ENCODE measurements at regions not wholly inside any gene's neighbourhood (a gene's known extent, or its start where the extent isn't known, plus 50 kb on each side); places are given as distances from the start of the nearest gene placed in this dataset.
A peak's percentile ranks its signal among the peaks of the same experiment; 100 is the strongest.

- H3K4me3 Mint-ChIP-seq, result no peak overlapping the region
- peaks cover 12% of the 10 kb centered on the region for H3K27me3 Mint-ChIP-seq (ENCODE audit: low read depth)
- ChIA-PET CTCF (no interaction called here), POLR2A (no interaction called here)
- H3K36me3 Mint-ChIP-seq (ENCODE audit: low read depth), result no peaks in the 10 kb centered on the region
- ATAC-seq (no peak), DNase-seq (no peak)
- peaks cover 4% of the 10 kb centered on the region for H3K4me1 Mint-ChIP-seq (ENCODE audit: low read depth)
- no peaks in the 10 kb centered on the region for H3K9me3 Mint-ChIP-seq (ENCODE audit: insufficient read depth)
- no peak overlapping the region for H3K27ac Mint-ChIP-seq
Observed at GRCh38 chr15:88403351-88403791, 63.8 kb downstream of the MRPL46 start.

- ATAC-seq, result no peak
- ChIA-PET POLR2A (no interaction called here), CTCF (interaction anchor here (1.1 to 3.1 kb wide), 2 partner anchors 29 to 48 kb away, joined by 3 to 9 read pairs; no protein-coding TSS in a partner anchor)
- Mint-ChIP-seq H3K4me3 (no peak overlapping the region), H3K27ac (no peak overlapping the region), H3K27me3 (ENCODE audit: low read depth) (peaks cover 9% of the 10 kb centered on the region), H3K9me3 (ENCODE audit: insufficient read depth) (no peaks in the 10 kb centered on the region), H3K36me3 (ENCODE audit: low read depth) (no peaks in the 10 kb centered on the region), H3K4me1 (ENCODE audit: low read depth) (peaks cover 4% of the 10 kb centered on the region)
- peak; percentile 34 for DNase-seq
Observed at GRCh38 chr15:88401996-88402656, 65.1 kb downstream of the MRPL46 start.

GRCh38 chr15:88401251-88401995 lies 65.8 kb downstream of the MRPL46 start:
- Mint-ChIP-seq H3K4me1 (ENCODE audit: low read depth) (peaks cover 4% of the 10 kb centered on the region), H3K9me3 (ENCODE audit: insufficient read depth) (no peaks in the 10 kb centered on the region), H3K4me3 (no peak overlapping the region), H3K36me3 (ENCODE audit: low read depth) (no peaks in the 10 kb centered on the region), H3K27ac (no peak overlapping the region), H3K27me3 (ENCODE audit: low read depth) (peaks cover 9% of the 10 kb centered on the region)
- DNase-seq, result no peak
- POLR2A ChIA-PET, result no interaction called here
- CTCF ChIA-PET, result interaction anchor here (1.1 to 3.1 kb wide), 2 partner anchors 28 to 49 kb away, joined by 3 to 9 read pairs; no protein-coding TSS in a partner anchor
- ATAC-seq, result no peak

GRCh38 chr15:88400591-88401250 lies 66.5 kb downstream of the MRPL46 start:
- H3K27ac Mint-ChIP-seq, result no peak overlapping the region
- POLR2A ChIA-PET, result no interaction called here
- peaks cover 5% of the 10 kb centered on the region for H3K27me3 Mint-ChIP-seq (ENCODE audit: low read depth)
- no peaks in the 10 kb centered on the region for H3K36me3 Mint-ChIP-seq (ENCODE audit: low read depth)
- H3K4me3 Mint-ChIP-seq, result no peak overlapping the region
- ATAC-seq (no peak), DNase-seq (no peak)
- CTCF ChIA-PET, result interaction anchor here (1.1 to 3.1 kb wide), 2 partner anchors 28 to 50 kb away, joined by 3 to 9 read pairs; no protein-coding TSS in a partner anchor
- no peaks in the 10 kb centered on the region for H3K9me3 Mint-ChIP-seq (ENCODE audit: insufficient read depth)
- peaks cover 4% of the 10 kb centered on the region for H3K4me1 Mint-ChIP-seq (ENCODE audit: low read depth)

- H3K4me1 Mint-ChIP-seq (ENCODE audit: low read depth), result peaks cover 4% of the 10 kb centered on the region
- H3K27me3 Mint-ChIP-seq (ENCODE audit: low read depth), result peaks cover 5% of the 10 kb centered on the region
- H3K27ac Mint-ChIP-seq, result no peak overlapping the region
- no peak overlapping the region for H3K4me3 Mint-ChIP-seq
- H3K9me3 Mint-ChIP-seq (ENCODE audit: insufficient read depth), result no peaks in the 10 kb centered on the region
- no peaks in the 10 kb centered on the region for H3K36me3 Mint-ChIP-seq (ENCODE audit: low read depth)
- POLR2A ChIA-PET, result interaction anchor here (0.6 kb wide), 1 partner anchor 1156 kb away, joined by 3 read pairs; no protein-coding TSS in a partner anchor
- DNase-seq, result no peak
- no peak for ATAC-seq
- CTCF ChIA-PET, result interaction anchor here (3.1 kb wide), 1 partner anchor 50 kb away, joined by 9 read pairs; no protein-coding TSS in a partner anchor
Observed at GRCh38 chr15:88400084-88400483, 67.1 kb downstream of the MRPL46 start.

- Mint-ChIP-seq H3K36me3 (ENCODE audit: low read depth) (no peaks in the 10 kb centered on the region), H3K27me3 (ENCODE audit: low read depth) (peaks cover 5% of the 10 kb centered on the region), H3K4me3 (no peak overlapping the region), H3K9me3 (ENCODE audit: insufficient read depth) (no peaks in the 10 kb centered on the region), H3K27ac (no peak overlapping the region), H3K4me1 (ENCODE audit: low read depth) (peaks cover 4% of the 10 kb centered on the region)
- ChIA-PET CTCF (no interaction called here), POLR2A (no interaction called here)
- ATAC-seq (no peak), DNase-seq (no peak)
Observed at GRCh38 chr15:88399021-88399685, 68.0 kb downstream of the MRPL46 start.

GRCh38 chr15:88398011-88398410 lies 69.2 kb downstream of the MRPL46 start:
- H3K4me3 Mint-ChIP-seq, result no peak overlapping the region
- no peak for DNase-seq
- no peaks in the 10 kb centered on the region for H3K9me3 Mint-ChIP-seq (ENCODE audit: insufficient read depth)
- POLR2A ChIA-PET, result no interaction called here
- H3K27me3 Mint-ChIP-seq (ENCODE audit: low read depth), result no peaks in the 10 kb centered on the region
- no peak overlapping the region for H3K27ac Mint-ChIP-seq
- H3K36me3 Mint-ChIP-seq (ENCODE audit: low read depth), result no peaks in the 10 kb centered on the region
- no peak for ATAC-seq
- CTCF ChIA-PET, result interaction anchor here (0.6 kb wide), 1 partner anchor 227 kb away, joined by 3 read pairs; no protein-coding TSS in a partner anchor
- H3K4me1 Mint-ChIP-seq (ENCODE audit: low read depth), result peaks cover 4% of the 10 kb centered on the region

- ChIA-PET POLR2A (no interaction called here), CTCF (interaction anchor here (0.6 to 1.5 kb wide), 2 partner anchors 152 to 227 kb away, joined by 3 read pairs; no protein-coding TSS in a partner anchor)
- Mint-ChIP-seq H3K36me3 (ENCODE audit: low read depth) (no peaks in the 10 kb centered on the region), H3K4me3 (no peak overlapping the region), H3K27me3 (ENCODE audit: low read depth) (no peaks in the 10 kb centered on the region), H3K4me1 (ENCODE audit: low read depth) (peaks cover 3% of the 10 kb centered on the region), H3K9me3 (ENCODE audit: insufficient read depth) (no peaks in the 10 kb centered on the region), H3K27ac (no peak overlapping the region)
- DNase-seq (no peak), ATAC-seq (no peak)
Observed at GRCh38 chr15:88397506-88397905, 69.7 kb downstream of the MRPL46 start.

GRCh38 chr15:88395872-88396781 lies 71.1 kb downstream of the MRPL46 start:
- ATAC-seq (no peak), DNase-seq (no peak)
- CTCF ChIA-PET, result interaction anchor here (1.5 kb wide), 1 partner anchor 150 kb away, joined by 3 read pairs; no protein-coding TSS in a partner anchor
- Mint-ChIP-seq H3K9me3 (ENCODE audit: insufficient read depth) (no peaks in the 10 kb centered on the region), H3K4me3 (no peak overlapping the region), H3K36me3 (ENCODE audit: low read depth) (no peaks in the 10 kb centered on the region), H3K4me1 (ENCODE audit: low read depth) (no peaks in the 10 kb centered on the region), H3K27me3 (ENCODE audit: low read depth) (no peaks in the 10 kb centered on the region), H3K27ac (no peak overlapping the region)
- POLR2A ChIA-PET, result no interaction called here

- H3K27me3 Mint-ChIP-seq (ENCODE audit: low read depth), result no peaks in the 10 kb centered on the region
- no peak for DNase-seq
- H3K4me1 Mint-ChIP-seq (ENCODE audit: low read depth), result no peaks in the 10 kb centered on the region
- no peaks in the 10 kb centered on the region for H3K9me3 Mint-ChIP-seq (ENCODE audit: insufficient read depth)
- H3K4me3 Mint-ChIP-seq, result no peak overlapping the region
- ChIA-PET CTCF (no interaction called here), POLR2A (no interaction called here)
- no peaks in the 10 kb centered on the region for H3K36me3 Mint-ChIP-seq (ENCODE audit: low read depth)
- no peak for ATAC-seq
- H3K27ac Mint-ChIP-seq, result no peak overlapping the region
Observed at GRCh38 chr15:88395241-88395640, 71.9 kb downstream of the MRPL46 start.

Measured in activated CD8-positive, alpha-beta T cell treated with anti-CD3 and anti-CD28 coated beads, Interleukin-2, amount 10 ng/mL, durations not matched to agents 7 days and 5 days (primary cell).